ENCODE measurements at regions not wholly inside any gene's neighbourhood (a gene's known extent, or its start where the extent isn't known, plus 50 kb on each side); places are given as distances from the start of the nearest gene placed in this dataset.
A peak's percentile ranks its signal among the peaks of the same experiment; 100 is the strongest.

- DNase-seq (ENCODE audit: low read depth): peak; percentile 23
These were observed 508.6 kb downstream of the FLRT2 start for GRCh38 chr14:86038387-86039042.

GRCh38 chr14:86035882-86036281 lies 505.9 kb downstream of the FLRT2 start:
- peak; percentile 32 for TF ChIP-seq CTCF (conservative IDR thresholded peaks at IDR 0.05; ENCODE audit: low read depth, low read length)
- DNase-seq (ENCODE audit: low read depth): no peak
- H3K4me3 ChIP-seq (ENCODE audit: low read length): no peak overlapping the region

More at GRCh38 chr14:86038387-86039042, 508.6 kb downstream of the FLRT2 start:
- peak; percentile 86 for TF ChIP-seq CTCF (conservative IDR thresholded peaks at IDR 0.05; ENCODE audit: low read depth, low read length)
- H3K4me3 ChIP-seq (ENCODE audit: low read length): no peak overlapping the region

- H3K4me3 ChIP-seq (ENCODE audit: low read length): no peak overlapping the region
- no peak for DNase-seq (ENCODE audit: low read depth)
- TF ChIP-seq CTCF (conservative IDR thresholded peaks at IDR 0.05; ENCODE audit: low read depth, low read length): no peak
These were observed 498.0 kb downstream of the FLRT2 start for GRCh38 chr14:86027990-86028389.

GRCh38 chr14:86027144-86027543 lies 497.2 kb downstream of the FLRT2 start:
- DNase-seq (ENCODE audit: low read depth): no peak
- H3K4me3 ChIP-seq (ENCODE audit: low read length): no peak overlapping the region
- TF ChIP-seq CTCF (conservative IDR thresholded peaks at IDR 0.05; ENCODE audit: low read depth, low read length): no peak

- DNase-seq (ENCODE audit: low read depth): no peak
- TF ChIP-seq CTCF (conservative IDR thresholded peaks at IDR 0.05; ENCODE audit: low read depth, low read length): no peak
These were observed 492.2 kb downstream of the FLRT2 start for GRCh38 chr14:86022031-86022629.

GRCh38 chr14:86020841-86021240 lies 490.9 kb downstream of the FLRT2 start:
- TF ChIP-seq CTCF (conservative IDR thresholded peaks at IDR 0.05; ENCODE audit: low read depth, low read length): no peak
- DNase-seq (ENCODE audit: low read depth): no peak
- H3K4me3 ChIP-seq (ENCODE audit: low read length): no peak overlapping the region

More at GRCh38 chr14:86022031-86022629, 492.2 kb downstream of the FLRT2 start:
- H3K4me3 ChIP-seq (ENCODE audit: low read length): no peak overlapping the region

GRCh38 chr14:86015941-86016340 lies 486.0 kb downstream of the FLRT2 start:
- TF ChIP-seq CTCF (conservative IDR thresholded peaks at IDR 0.05; ENCODE audit: low read depth, low read length): no peak
- no peak overlapping the region for H3K4me3 ChIP-seq (ENCODE audit: low read length)
- no peak for DNase-seq (ENCODE audit: low read depth)
